Panc1 (cell line): ENCODE measurements at regions not wholly inside any gene's neighbourhood (a gene's known extent, or its start where the extent isn't known, plus 50 kb on each side); places are given as distances from the start of the nearest gene placed in this dataset.

Experiments used
- ATAC-seq: fragments of 200-7000 bp; cut with Tn5 transposase; 2 replicates; pipeline ENCODE4 v1.9.1; 2020; ENCODE audit warnings: mild to moderate bottlenecking, moderate library complexity
- BruUV-seq: library from RNA; stranded (reverse); fragments of 400-500 nt; replicated peaks from 2 replicates; lab custom pipeline; 2021; lab: Mats Ljungman, UMichigan
- CTCF ChIA-PET: fragments of 300-600 bp; sonication (Branson Sonifier 250); formaldehyde crosslinking; loops from one replicate; lab custom pipeline; 2022; ENCODE audit warnings: antibody characterized with exemption; lab: Charles Lee
- POLR2A ChIA-PET: fragments of 300-600 bp; sonication (Branson Sonifier 250); formaldehyde crosslinking; loops from one replicate; lab custom pipeline; 2022; ENCODE audit warnings: antibody characterized with exemption; lab: Charles Lee
- DNase-seq: peaks from one replicate; pipeline ENCODE4 v3.0.0-alpha.2; 2010; ENCODE audit warnings: low read depth, low spot score
- H3K27ac ChIP-seq: 2 replicates; pipeline ENCODE4 v1.5.1; 2011; ENCODE audit warnings: mild to moderate bottlenecking, low read length, inconsistent platforms
- H3K27me3 ChIP-seq: fragments of 200-500 bp; sonication (Bioruptor generic); 2 replicates; pipeline ENCODE4 v1.6.0; 2014; ENCODE audit warnings: low read length, inconsistent platforms; ENCODE audit not compliant: control insufficient read depth, insufficient read depth
- H3K36me3 ChIP-seq: fragments of 200-500 bp; sonication (Bioruptor generic); 2 replicates; pipeline ENCODE4 v1.5.1; 2014; ENCODE audit warnings: inconsistent platforms, mild to moderate bottlenecking, low read length, moderate library complexity; ENCODE audit not compliant: control insufficient read depth, insufficient read depth
- H3K4me1 ChIP-seq: 2 replicates; pipeline ENCODE4 v1.5.1; 2011; ENCODE audit warnings: inconsistent platforms, mild to moderate bottlenecking, low read length, moderate library complexity; ENCODE audit not compliant: control insufficient read depth, insufficient read depth
- H3K4me3 ChIP-seq, 2 experiments: 2 replicates each; pipeline ENCODE4 v1.5.1; 2011 to 2012; ENCODE audit warnings: low read depth in 2 of 2, low read length in 2 of 2, mild to moderate bottlenecking in 2 of 2, inconsistent platforms in 1 of 2, moderate library complexity in 1 of 2
- H3K9me3 ChIP-seq: fragments of 200-500 bp; sonication (Bioruptor generic); 2 replicates; pipeline ENCODE4 v1.5.1; 2014; ENCODE audit warnings: low read depth, mild to moderate bottlenecking, inconsistent platforms, low read length, moderate library complexity; ENCODE audit not compliant: control insufficient read depth, insufficient read depth
- POLR2AphosphoS5 ChIP-seq: IDR thresholded peaks from 2 replicates; pipeline ENCODE4 v1.6.1; 2012; ENCODE audit warnings: mild to moderate bottlenecking, low read depth, low read length, moderate library complexity
- SIN3A ChIP-seq: IDR thresholded peaks from 2 replicates; pipeline ENCODE4 v1.6.1; 2012; ENCODE audit warnings: low read depth, mild to moderate bottlenecking, low read length, moderate library complexity, borderline replicate concordance; ENCODE audit not compliant: insufficient read depth
- TCF7L2 ChIP-seq: IDR thresholded peaks from 2 replicates; pipeline ENCODE4 v1.6.1; 2011; ENCODE audit warnings: mild to moderate bottlenecking, low read depth, low read length, inconsistent platforms
- in situ Hi-C: cut with HindIII; loops from 2 replicates; pipeline ENCODE4 v1.10.0; 2016; ENCODE audit warnings: low sequenced_read_pairs, low pct_unique_long_range_greater_than_20kb
- intact Hi-C: fragments of 100-400 bp; cut with micrococcal nuclease; formaldehyde crosslinking; loops from one replicate; pipeline ENCODE4 v1.10.0; 2022; ENCODE audit not compliant: unreplicated experiment
- TF ChIP-seq, protein P1 (sequence below): fragments of 450-650 bp; IDR thresholded peaks from 2 replicates; pipeline ENCODE4 v1.5.1; 2017; ENCODE audit warnings: mild to moderate bottlenecking
- TF ChIP-seq, protein P2 (sequence below), 2 experiments: IDR thresholded peaks; 2 replicates each; pipeline ENCODE4 v1.6.1; 2011 to 2012; ENCODE audit warnings: low read depth in 2 of 2, control low read depth in 1 of 2, low read length in 1 of 2, mild to moderate bottlenecking in 1 of 2, moderate library complexity in 1 of 2; ENCODE audit not compliant: insufficient read depth in 1 of 2

DNA sequence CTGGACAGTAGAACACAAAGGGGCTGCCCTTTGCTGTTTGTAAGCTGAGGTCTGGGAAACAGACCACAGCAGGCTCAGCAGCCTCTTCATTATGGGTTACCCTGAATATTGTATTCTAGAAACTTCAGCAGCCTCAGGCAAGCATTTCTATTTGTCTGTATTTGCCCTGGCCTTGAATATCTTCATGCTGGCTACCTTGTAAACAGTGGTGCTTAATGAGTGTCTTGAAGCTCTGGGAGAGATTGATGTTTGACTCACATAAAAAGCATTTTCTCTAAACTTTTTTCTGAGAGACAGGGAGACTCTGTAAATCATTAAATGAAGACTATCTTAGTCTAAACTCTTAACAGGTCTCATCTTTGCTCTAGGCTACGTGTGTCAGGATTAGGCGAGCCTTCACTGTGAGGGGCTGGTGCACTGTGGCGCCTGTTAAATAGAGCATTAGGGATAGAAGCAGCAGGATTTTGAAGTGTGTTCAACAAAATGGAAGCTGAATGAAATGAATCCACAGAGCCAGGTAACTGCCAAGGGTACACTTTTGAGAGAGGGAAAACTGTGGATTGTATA lies 53.1 kb upstream of the MEX3C start:
- TF ChIP-seq, protein P1, sequence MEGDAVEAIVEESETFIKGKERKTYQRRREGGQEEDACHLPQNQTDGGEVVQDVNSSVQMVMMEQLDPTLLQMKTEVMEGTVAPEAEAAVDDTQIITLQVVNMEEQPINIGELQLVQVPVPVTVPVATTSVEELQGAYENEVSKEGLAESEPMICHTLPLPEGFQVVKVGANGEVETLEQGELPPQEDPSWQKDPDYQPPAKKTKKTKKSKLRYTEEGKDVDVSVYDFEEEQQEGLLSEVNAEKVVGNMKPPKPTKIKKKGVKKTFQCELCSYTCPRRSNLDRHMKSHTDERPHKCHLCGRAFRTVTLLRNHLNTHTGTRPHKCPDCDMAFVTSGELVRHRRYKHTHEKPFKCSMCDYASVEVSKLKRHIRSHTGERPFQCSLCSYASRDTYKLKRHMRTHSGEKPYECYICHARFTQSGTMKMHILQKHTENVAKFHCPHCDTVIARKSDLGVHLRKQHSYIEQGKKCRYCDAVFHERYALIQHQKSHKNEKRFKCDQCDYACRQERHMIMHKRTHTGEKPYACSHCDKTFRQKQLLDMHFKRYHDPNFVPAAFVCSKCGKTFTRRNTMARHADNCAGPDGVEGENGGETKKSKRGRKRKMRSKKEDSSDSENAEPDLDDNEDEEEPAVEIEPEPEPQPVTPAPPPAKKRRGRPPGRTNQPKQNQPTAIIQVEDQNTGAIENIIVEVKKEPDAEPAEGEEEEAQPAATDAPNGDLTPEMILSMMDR: no peak
- no peaks in the 10 kb centered on the region for H3K36me3 ChIP-seq
- no peak overlapping the region for H3K4me3 ChIP-seq
- ChIA-PET POLR2A (no interaction called here), CTCF (no interaction called here)
- no peaks in the 10 kb centered on the region for H3K27me3 ChIP-seq
- DNase-seq (no peak), ATAC-seq (no peak)
- BruUV-seq: no TSS peak
- intact Hi-C loops: no loop called here
- no peaks in the 10 kb centered on the region for H3K4me1 ChIP-seq
- no peak overlapping the region for H3K27ac ChIP-seq
- in situ Hi-C loops: no loop called here
- no peaks in the 10 kb centered on the region for H3K9me3 ChIP-seq

DNA sequence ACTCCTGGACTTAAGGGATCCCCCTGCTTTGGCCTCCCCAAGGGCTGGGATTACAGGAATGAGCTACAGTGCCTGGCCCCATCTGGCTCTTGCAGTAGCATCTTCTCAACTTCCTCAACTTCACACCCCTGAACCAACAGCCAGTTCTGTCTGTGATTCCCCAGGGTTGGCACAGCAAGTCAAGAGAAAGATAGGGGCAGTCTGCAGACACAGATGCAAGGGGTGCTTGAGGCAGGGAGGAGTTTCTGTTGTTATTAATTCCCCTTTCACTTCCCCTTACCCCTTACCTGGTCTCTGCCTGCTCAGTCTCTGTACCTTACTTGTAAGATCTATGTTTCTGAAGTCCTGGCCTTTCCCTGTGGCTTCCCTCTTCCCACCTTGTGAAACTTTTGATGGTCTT lies 54.1 kb upstream of the MEX3C start:
- intact Hi-C loops (no loop called here), in situ Hi-C loops (no loop called here)
- H3K27me3 ChIP-seq: no peaks in the 10 kb centered on the region
- no peaks in the 10 kb centered on the region for H3K36me3 ChIP-seq
- TF ChIP-seq, protein P2, sequence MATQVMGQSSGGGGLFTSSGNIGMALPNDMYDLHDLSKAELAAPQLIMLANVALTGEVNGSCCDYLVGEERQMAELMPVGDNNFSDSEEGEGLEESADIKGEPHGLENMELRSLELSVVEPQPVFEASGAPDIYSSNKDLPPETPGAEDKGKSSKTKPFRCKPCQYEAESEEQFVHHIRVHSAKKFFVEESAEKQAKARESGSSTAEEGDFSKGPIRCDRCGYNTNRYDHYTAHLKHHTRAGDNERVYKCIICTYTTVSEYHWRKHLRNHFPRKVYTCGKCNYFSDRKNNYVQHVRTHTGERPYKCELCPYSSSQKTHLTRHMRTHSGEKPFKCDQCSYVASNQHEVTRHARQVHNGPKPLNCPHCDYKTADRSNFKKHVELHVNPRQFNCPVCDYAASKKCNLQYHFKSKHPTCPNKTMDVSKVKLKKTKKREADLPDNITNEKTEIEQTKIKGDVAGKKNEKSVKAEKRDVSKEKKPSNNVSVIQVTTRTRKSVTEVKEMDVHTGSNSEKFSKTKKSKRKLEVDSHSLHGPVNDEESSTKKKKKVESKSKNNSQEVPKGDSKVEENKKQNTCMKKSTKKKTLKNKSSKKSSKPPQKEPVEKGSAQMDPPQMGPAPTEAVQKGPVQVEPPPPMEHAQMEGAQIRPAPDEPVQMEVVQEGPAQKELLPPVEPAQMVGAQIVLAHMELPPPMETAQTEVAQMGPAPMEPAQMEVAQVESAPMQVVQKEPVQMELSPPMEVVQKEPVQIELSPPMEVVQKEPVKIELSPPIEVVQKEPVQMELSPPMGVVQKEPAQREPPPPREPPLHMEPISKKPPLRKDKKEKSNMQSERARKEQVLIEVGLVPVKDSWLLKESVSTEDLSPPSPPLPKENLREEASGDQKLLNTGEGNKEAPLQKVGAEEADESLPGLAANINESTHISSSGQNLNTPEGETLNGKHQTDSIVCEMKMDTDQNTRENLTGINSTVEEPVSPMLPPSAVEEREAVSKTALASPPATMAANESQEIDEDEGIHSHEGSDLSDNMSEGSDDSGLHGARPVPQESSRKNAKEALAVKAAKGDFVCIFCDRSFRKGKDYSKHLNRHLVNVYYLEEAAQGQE (IDR thresholded peaks at IDR 0.05; ENCODE audit: insufficient read depth in 1 of 2, low read depth in 2 of 2, low read length in 1 of 2): no peak
- TF ChIP-seq, protein P1: no peak
- TF ChIP-seq SIN3A: no peak
- no peak for TF ChIP-seq TCF7L2
- TF ChIP-seq POLR2AphosphoS5: no peak
- H3K4me1 ChIP-seq: no peaks in the 10 kb centered on the region
- ATAC-seq: no peak
- no peak overlapping the region for H3K27ac ChIP-seq
- ChIA-PET POLR2A (no interaction called here), CTCF (no interaction called here)
- no peak overlapping the region for H3K4me3 ChIP-seq
- no TSS peak for BruUV-seq
- no peaks in the 10 kb centered on the region for H3K9me3 ChIP-seq
- no peak for DNase-seq
